ENCODE measurements at regions not wholly inside any gene's neighbourhood (a gene's known extent, or its start where the extent isn't known, plus 50 kb on each side); places are given as distances from the start of the nearest gene placed in this dataset.

- DNase-seq: no peak
These were observed 143.2 kb upstream of the TNRC6C start for GRCh38 chr17:77815127-77815905.

DNA sequence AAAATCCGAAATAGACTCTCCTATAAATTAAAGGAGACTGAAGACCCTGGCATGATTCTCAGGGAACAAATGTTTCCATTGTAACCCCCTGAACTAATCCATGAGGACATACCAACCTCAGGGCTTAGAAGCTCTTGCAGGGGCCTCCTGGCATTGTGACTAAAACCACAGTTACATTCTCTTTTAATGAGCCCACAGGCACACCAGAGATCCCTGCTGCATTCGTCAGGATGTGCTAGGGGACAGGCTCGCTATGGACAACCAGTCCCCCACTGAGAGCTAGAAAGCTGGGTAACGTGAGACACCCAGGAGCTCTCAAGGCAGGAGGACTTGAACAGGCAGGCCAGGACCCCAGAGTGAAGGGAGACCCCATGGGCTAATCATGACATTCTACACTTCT, 140.6 kb upstream of the TNRC6C start:
- DNase-seq: no peak

DNA sequence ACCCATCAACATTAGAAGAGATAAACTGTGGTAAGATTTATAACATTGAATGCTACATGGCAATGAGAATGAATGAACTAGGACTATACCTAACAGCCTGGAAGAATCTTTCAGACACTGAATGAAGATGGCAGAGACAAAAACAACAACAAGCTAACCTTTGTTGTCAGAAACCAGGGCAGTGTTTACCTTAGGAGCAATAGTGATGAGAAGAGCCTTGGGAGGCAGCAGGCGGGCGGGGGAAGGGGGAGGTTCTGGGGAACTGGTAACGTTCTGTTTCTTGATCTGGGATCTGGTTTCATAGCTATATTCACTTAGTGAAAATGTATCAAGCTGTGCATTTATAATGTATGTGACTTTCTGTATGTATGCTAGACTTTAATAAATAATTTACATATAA, 139.0 kb upstream of the TNRC6C start:
- DNase-seq: no peak

GRCh38 chr17:77821114-77821513, 137.4 kb upstream of the TNRC6C start:
- DNase-seq: no peak

GRCh38 chr17:77822302-77823030, 136.0 kb upstream of the TNRC6C start:
- no peak for DNase-seq

DNA sequence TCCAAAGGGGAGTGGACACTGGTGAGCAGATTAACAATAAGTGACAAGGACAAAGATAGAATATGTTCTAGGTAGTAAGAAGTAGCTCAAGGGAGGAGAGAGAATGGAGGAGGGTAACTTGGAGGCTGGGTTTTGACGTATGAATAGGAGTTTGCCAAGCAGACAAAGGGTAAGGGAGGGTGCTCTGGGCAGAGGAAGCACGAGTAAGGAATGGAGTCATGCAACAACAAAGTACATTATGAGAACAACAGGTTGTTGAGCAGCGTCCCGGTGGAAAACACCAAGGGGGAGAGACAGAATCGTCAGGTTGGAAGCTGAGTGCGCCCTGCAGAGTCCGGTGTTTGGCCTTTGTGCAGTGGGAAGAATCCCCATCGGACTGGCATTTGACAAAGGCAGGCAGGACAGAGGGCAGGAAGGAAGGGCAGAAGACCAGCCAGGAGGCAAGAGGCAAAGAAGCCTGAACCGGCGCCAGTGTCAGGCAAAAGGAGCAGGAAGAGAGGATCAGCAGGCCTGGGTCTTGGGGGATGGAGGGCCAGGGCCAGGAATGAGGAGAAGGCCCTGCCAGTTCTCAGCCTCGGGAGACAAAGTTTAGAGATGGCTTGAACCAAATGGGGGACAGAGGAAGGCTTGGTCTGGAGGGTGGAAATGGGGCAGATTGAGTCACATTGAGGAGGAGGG, 134.3 kb upstream of the TNRC6C start:
- no peak for DNase-seq

GRCh38 chr17:77824780-77825280, 133.7 kb upstream of the TNRC6C start:
- DNase-seq: no peak

DNA sequence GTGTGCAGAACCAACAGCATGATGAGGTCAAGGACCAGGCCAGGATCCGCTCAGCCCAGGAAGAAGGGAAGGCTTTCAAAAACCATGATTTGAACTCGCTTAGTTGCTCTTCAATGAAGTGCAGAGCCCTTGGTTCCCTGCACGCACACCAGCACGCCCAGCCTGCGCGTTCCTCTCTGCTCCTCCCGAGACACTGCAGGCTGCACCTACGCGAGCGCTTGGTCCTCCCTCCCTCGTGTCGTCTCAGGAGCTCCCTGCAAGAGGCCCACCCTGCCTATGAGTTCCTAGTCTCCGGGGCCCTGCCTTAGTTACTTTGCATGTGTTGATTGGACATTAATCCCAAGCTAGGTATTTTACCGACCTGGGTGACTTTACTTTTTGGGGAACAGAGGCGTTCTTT, 132.9 kb upstream of the TNRC6C start:
- no peak for DNase-seq

- no peak for DNase-seq
These were observed 132.2 kb upstream of the TNRC6C start for GRCh38 chr17:77826132-77826873.

DNA sequence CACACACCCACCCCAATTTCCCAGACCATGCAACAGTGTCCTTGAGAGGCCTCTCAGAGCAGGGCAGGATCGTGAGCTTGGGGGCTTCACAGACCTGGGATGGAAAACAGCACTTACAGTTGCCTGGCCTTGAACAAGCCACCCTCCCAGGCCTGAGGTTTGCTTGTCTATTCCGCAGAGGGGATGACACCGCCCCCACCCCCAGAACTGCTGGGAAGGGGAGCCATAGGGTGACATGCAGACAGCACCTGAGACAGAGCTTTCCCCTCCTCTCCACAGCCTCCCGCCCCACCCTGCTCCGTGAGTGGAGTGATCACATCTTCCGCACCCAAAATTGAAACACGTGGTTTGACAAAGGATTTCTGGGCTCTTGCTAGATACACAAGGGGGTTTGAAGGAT, 131.5 kb upstream of the TNRC6C start:
- no peak for DNase-seq

DNA sequence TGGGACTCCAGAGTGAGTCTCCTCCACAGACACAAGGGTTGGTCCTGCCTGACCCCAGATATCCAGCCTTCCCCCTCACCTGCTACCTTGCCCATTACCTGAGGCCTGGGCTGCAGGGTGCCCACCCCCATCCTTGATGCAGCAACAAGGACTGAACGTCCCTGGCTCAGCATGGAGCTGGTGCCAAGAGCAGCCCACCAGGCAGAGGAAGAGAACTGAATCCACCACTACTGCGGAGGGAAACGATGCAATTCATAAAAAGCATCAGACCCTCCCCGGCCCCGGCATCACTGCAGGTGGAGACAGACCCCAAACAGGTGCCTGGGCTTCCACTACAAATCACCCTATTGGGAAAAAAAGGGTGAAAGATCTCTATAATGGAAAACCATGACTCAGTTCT, 131.0 kb upstream of the TNRC6C start:
- no peak for DNase-seq

DNA sequence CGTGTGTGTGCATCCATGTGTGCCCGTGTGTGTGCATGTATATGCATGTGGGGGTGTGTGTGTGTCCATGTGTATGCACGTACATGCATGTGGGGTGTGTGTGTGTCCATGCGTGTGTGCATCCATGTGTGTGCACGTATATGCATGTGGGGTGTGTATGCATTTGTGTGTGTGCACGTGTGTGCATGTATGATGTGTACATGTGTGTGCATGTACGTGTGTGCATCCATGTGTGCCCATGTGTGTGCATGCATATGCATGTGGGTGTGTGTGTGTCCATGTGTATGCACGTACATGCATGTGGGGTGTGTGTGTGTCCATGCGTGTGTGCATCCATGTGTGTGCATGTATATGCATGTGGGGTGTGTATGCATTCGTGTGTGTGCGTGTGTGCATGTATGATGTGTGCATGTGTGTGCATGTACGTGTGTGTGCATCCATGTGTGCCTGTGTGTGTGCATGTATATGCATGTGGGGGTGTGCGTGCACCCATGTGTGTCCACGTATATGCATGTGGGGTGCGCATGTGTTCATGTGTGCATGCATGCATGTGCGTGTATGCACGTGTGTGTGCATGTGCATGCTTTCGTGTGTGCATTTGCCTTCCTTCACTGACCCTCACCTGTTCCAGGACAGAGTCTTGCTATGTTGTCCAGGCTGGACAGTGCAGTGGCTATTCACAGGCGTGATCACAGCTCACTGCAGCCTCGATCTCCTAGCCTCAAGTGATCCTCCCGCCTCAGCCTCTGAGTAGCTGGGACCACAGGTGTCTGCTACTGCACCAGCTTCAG, 129.6 kb upstream of the TNRC6C start:
- no peak for DNase-seq

DNA sequence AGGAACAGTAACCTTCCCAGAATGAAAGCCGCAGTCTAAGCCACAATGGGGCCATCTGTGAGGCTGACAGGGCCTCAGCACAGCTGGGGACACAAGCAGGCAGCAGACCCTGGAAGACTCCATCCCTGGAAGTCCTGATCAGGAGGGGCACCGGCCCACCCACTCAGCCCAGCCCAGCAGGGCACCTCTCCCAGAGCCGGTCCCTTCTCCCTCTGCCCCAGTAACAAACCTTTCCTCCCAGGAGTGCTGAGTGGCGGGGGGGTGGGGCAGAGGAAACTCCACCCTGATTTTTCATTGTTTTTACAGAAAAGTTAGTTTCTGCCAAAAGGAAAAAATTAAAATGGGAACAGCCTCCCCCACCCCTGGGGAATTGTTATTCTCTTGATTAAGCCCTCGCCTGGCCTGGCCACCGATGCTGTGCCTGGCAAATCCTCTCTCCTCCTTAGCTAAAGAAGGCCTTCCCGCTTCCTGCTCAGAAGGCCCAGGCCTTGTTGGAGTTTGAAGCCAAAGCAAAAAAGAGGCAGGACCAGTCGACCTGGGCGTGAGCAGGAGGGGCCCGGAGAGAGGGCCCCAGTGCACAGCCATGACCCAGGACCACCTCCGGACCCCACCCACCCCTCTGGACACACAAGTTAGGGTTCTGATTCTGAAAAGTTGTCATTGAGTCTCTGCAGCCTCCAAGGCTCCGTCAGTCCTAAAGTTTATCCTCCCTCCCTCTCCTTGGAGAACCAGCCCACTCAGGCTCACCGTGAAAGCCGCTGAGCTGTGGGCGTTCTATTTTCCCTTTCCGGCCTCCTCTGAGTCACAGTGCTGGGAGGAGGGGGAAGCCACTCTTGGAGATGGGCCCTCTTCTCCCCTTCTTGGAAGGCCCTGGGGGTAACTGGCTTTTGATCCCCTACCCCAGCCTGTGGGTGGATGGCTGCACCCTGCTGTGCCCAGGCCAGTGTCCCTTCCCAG, 128.4 kb upstream of the TNRC6C start:
- DNase-seq: no peak

DNA sequence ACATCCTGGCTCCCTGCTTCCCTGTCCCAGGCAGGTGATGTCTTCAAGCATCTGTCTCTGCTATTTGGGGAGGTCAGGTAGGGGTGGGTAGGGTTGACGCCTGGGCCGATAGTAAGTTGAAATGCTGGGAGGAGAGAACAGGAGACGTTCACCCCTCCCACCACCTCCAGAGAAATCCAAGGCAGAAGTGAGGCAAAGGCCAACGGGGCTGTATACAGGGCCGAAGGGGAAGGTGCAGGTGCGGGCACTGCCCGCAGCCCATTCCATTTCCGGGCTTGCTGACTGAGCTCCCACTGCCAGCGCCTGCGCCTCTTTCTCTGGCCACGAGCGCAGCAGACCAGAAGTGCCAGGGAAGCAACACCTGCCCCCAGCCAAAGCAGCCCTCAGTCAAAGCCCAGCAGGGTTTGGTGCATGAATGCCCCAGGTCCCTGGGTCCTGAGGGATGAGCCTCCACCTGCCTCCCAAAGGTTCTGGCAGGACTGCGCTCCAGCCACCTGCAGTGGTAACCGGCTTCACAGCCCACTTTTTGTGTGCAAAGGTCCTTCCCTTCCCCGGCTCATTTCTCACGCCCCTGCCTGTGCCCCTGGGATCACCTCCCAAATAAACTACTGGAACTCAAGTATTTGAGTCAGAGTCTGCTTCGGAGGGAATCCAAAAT, 127.6 kb upstream of the TNRC6C start:
- DNase-seq: no peak

DNA sequence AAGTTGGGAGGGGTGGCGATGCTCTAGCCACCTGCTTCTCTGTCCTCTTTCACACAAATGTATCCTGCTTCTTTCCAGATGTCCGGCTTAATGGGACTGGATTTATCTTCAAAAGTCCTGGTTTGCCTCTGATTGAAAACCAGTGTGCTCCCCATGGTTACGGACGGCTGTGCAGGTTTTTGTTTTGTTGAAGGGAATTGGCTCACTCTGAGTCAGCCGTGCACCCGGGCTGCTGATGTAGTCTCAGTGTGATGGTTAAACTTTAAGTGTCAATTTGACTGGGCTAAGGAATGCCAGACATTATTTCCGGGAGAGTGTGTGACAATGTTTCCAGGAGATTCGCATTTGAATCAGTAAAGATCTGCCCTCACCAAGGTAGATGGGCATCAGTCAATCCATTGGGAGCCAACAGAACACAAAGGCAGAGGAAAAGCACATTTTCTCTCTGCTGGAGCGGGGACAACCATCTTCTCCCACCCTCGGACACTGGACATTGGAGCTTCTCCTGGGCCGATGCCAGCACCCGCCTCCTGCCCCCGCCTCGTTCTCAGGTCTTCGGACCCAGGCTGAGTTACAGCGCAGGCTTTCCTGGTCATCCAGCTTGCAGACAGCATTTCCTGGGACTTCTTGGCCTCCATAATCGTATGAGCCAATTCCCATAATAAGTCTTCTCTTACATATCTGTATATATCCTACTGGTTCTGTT, 126.9 kb upstream of the TNRC6C start:
- no peak for DNase-seq

GRCh38 chr17:77832180-77832560, 126.3 kb upstream of the TNRC6C start:
- DNase-seq: no peak

GRCh38 chr17:77833769-77834168, 124.7 kb upstream of the TNRC6C start:
- no peak for DNase-seq

- DNase-seq: no peak
These were observed 124.1 kb upstream of the TNRC6C start for GRCh38 chr17:77834170-77835115.

Measured in NCI-H748 treated with DMSO at 0.1 percent for 48 hours (cell line).